ENCODE measurements at regions not wholly inside any gene's neighbourhood (a gene's known extent, or its start where the extent isn't known, plus 50 kb on each side); places are given as distances from the start of the nearest gene placed in this dataset.

GRCh38 chr9:106312906-106313305 is 550.1 kb upstream of the ZNF462 start:
- H3K27ac ChIP-seq (ENCODE audit: low read depth in 2 of 2, low read length in 2 of 2): no peak overlapping the region
- no peak overlapping the region for H3K9ac ChIP-seq (ENCODE audit: low read length in 3 of 3)
- intact Hi-C loops (cut with DNase I): no loop called here
- no peaks in the 10 kb centered on the region for H3K36me3 ChIP-seq (ENCODE audit: control insufficient read depth in 2 of 3, insufficient read depth in 3 of 3, low read length in 3 of 3)
- H3K4me1 ChIP-seq (ENCODE audit: control insufficient read depth in 2 of 3, insufficient read depth in 2 of 3, low read depth in 1 of 3, low read length in 3 of 3): no peaks in the 10 kb centered on the region
- TF ChIP-seq CTCF (IDR thresholded peaks at IDR 0.05; ENCODE audit: borderline replicate concordance, extremely low read depth, insufficient read depth): no peak
- no peaks in the 10 kb centered on the region for H3K27me3 ChIP-seq (ENCODE audit: control insufficient read depth, insufficient read depth, low read length)
- FAIRE-seq (no peak), DNase-seq (no peak)
- H3K9me3 ChIP-seq (ENCODE audit: control insufficient read depth in 2 of 3, insufficient read depth in 1 of 3, low read length in 3 of 3): no peaks in the 10 kb centered on the region
- no peak overlapping the region for H3K4me3 ChIP-seq (ENCODE audit: low read length in 3 of 3)

GRCh38 chr9:106314476-106314875 is 548.5 kb upstream of the ZNF462 start:
- Histone ChIP-seq H3K4me1 (ENCODE audit: control insufficient read depth in 2 of 3, insufficient read depth in 2 of 3, low read depth in 1 of 3, low read length in 3 of 3) (no peaks in the 10 kb centered on the region), H3K36me3 (ENCODE audit: control insufficient read depth in 2 of 3, insufficient read depth in 3 of 3, low read length in 3 of 3) (no peaks in the 10 kb centered on the region), H3K9me3 (ENCODE audit: control insufficient read depth in 2 of 3, insufficient read depth in 1 of 3, low read length in 3 of 3) (no peaks in the 10 kb centered on the region), H3K27ac (ENCODE audit: low read depth in 2 of 2, low read length in 2 of 2) (no peak overlapping the region), H3K9ac (ENCODE audit: low read length in 3 of 3) (no peak overlapping the region), H3K4me3 (ENCODE audit: low read length in 3 of 3) (no peak overlapping the region), H3K27me3 (ENCODE audit: control insufficient read depth, insufficient read depth, low read length) (no peaks in the 10 kb centered on the region)
- no peak for TF ChIP-seq CTCF (IDR thresholded peaks at IDR 0.05; ENCODE audit: borderline replicate concordance, extremely low read depth, insufficient read depth)
- intact Hi-C loops (cut with DNase I): no loop called here
- DNase-seq (no peak), FAIRE-seq (no peak)

GRCh38 chr9:106321394-106322180 is 541.4 kb upstream of the ZNF462 start:
- no peaks in the 10 kb centered on the region for H3K36me3 ChIP-seq (ENCODE audit: control insufficient read depth in 2 of 3, insufficient read depth in 3 of 3, low read length in 3 of 3)
- no peaks in the 10 kb centered on the region for H3K4me1 ChIP-seq (ENCODE audit: control insufficient read depth in 2 of 3, insufficient read depth in 2 of 3, low read depth in 1 of 3, low read length in 3 of 3)
- intact Hi-C loops (cut with DNase I): no loop called here
- no peak overlapping the region for H3K27ac ChIP-seq (ENCODE audit: low read depth in 2 of 2, low read length in 2 of 2)
- H3K9ac ChIP-seq (ENCODE audit: low read length in 3 of 3): no peak overlapping the region
- DNase-seq (peak in 1 of 5 donors; percentile 10), FAIRE-seq (no peak)
- H3K9me3 ChIP-seq (ENCODE audit: control insufficient read depth in 2 of 3, insufficient read depth in 1 of 3, low read length in 3 of 3): no peaks in the 10 kb centered on the region
- TF ChIP-seq CTCF (IDR thresholded peaks at IDR 0.05; ENCODE audit: borderline replicate concordance, extremely low read depth, insufficient read depth): no peak
- no peak overlapping the region for H3K4me3 ChIP-seq (ENCODE audit: low read length in 3 of 3)
- no peaks in the 10 kb centered on the region for H3K27me3 ChIP-seq (ENCODE audit: control insufficient read depth, insufficient read depth, low read length)

Data from kidney (tissue), 13 donors.